Ecto neural progenitor cell (in vitro differentiated cells): ENCODE measurements at regions not wholly inside any gene's neighbourhood (a gene's known extent, or its start where the extent isn't known, plus 50 kb on each side); places are given as distances from the start of the nearest gene placed in this dataset.

Experiments used
- DNase-seq: peaks from one replicate; pipeline ENCODE4 v3.0.0-alpha.2; 2018; ENCODE audit warnings: low spot score

GRCh38 chrX:6778544-6779503 lies 243.9 kb upstream of the VCX3A start:
- no peak for DNase-seq

- DNase-seq, result no peak
These were observed 242.5 kb upstream of the VCX3A start for GRCh38 chrX:6777238-6778002.

GRCh38 chrX:6770936-6771335 lies 236.0 kb upstream of the VCX3A start:
- no peak for DNase-seq

- DNase-seq, result no peak
These were observed 234.0 kb upstream of the VCX3A start for GRCh38 chrX:6768881-6769280.

- no peak for DNase-seq
These were observed 226.3 kb upstream of the VCX3A start for GRCh38 chrX:6761251-6761650.

GRCh38 chrX:6759655-6760375 lies 224.9 kb upstream of the VCX3A start:
- no peak for DNase-seq

- DNase-seq, result no peak
These were observed 223.3 kb upstream of the VCX3A start for GRCh38 chrX:6758234-6758633.

- DNase-seq, result no peak
These were observed 222.7 kb upstream of the VCX3A start for GRCh38 chrX:6757631-6758030.

- DNase-seq, result no peak
These were observed 213.7 kb upstream of the VCX3A start for GRCh38 chrX:6748595-6748994.

- no peak for DNase-seq
These were observed 203.9 kb upstream of the VCX3A start for GRCh38 chrX:6738518-6739470.

GRCh38 chrX:6734844-6735634 lies 200.1 kb upstream of the VCX3A start:
- no peak for DNase-seq

GRCh38 chrX:6732101-6732500 lies 197.2 kb upstream of the VCX3A start:
- DNase-seq, result no peak

- no peak for DNase-seq
These were observed 194.7 kb upstream of the VCX3A start for GRCh38 chrX:6729626-6730025.

- DNase-seq, result no peak
These were observed 183.8 kb upstream of the VCX3A start for GRCh38 chrX:6718766-6719165.

- no peak for DNase-seq
These were observed 173.9 kb upstream of the VCX3A start for GRCh38 chrX:6708676-6709380.

GRCh38 chrX:6708041-6708440 lies 173.1 kb upstream of the VCX3A start:
- DNase-seq, result no peak

GRCh38 chrX:6707497-6707896 lies 172.6 kb upstream of the VCX3A start:
- no peak for DNase-seq

GRCh38 chrX:6701085-6701484 lies 166.2 kb upstream of the VCX3A start:
- no peak for DNase-seq

GRCh38 chrX:6695717-6696116 lies 160.8 kb upstream of the VCX3A start:
- no peak for DNase-seq

GRCh38 chrX:6694977-6695376 lies 160.1 kb upstream of the VCX3A start:
- DNase-seq, result no peak
